ENCODE measurements at regions not wholly inside any gene's neighbourhood (a gene's known extent, or its start where the extent isn't known, plus 50 kb on each side); places are given as distances from the start of the nearest gene placed in this dataset.
A peak's percentile ranks its signal among the peaks of the same experiment; 100 is the strongest.

- ATAC-seq (no peak), DNase-seq (no peak)
- intact Hi-C loops (cut with micrococcal nuclease), result no loop called here
Observed at GRCh38 chr3:22922317-22922716, 280.8 kb upstream of the UBE2E2 start.

GRCh38 chr3:22923711-22924110, 279.4 kb upstream of the UBE2E2 start:
- DNase-seq (no peak), ATAC-seq (no peak)
- intact Hi-C loops (cut with micrococcal nuclease), result no loop called here

GRCh38 chr3:22928216-22929110, 274.7 kb upstream of the UBE2E2 start:
- DNase-seq, result peak; percentile 33
- peak; percentile 40 for ATAC-seq
- intact Hi-C loops (cut with micrococcal nuclease), result no loop called here

- intact Hi-C loops (cut with micrococcal nuclease), result no loop called here
- DNase-seq (no peak), ATAC-seq (peak; percentile 39)
Observed at GRCh38 chr3:22933051-22933840, 269.9 kb upstream of the UBE2E2 start.

- ATAC-seq, result peak; percentile 41
Observed at GRCh38 chr3:22933841-22934116, 269.3 kb upstream of the UBE2E2 start.

GRCh38 chr3:22935040-22935439, 268.1 kb upstream of the UBE2E2 start:
- intact Hi-C loops (cut with micrococcal nuclease), result no loop called here
- peak; percentile 67 for ATAC-seq
- DNase-seq, result no peak

More at GRCh38 chr3:22933841-22934116, 269.3 kb upstream of the UBE2E2 start:
- DNase-seq, result no peak
- intact Hi-C loops (cut with micrococcal nuclease), result no loop called here

GRCh38 chr3:22937536-22937935, 265.6 kb upstream of the UBE2E2 start:
- DNase-seq (no peak), ATAC-seq (no peak)
- intact Hi-C loops (cut with micrococcal nuclease), result no loop called here

GRCh38 chr3:22938739-22939138, 264.4 kb upstream of the UBE2E2 start:
- intact Hi-C loops (cut with micrococcal nuclease), result no loop called here
- no peak for ATAC-seq

GRCh38 chr3:22939349-22939748, 263.8 kb upstream of the UBE2E2 start:
- no peak for ATAC-seq
- no peak for DNase-seq
- intact Hi-C loops (cut with micrococcal nuclease), result no loop called here

More at GRCh38 chr3:22938739-22939138, 264.4 kb upstream of the UBE2E2 start:
- DNase-seq, result no peak

- intact Hi-C loops (cut with micrococcal nuclease), result no loop called here
- ATAC-seq (no peak), DNase-seq (no peak)
Observed at GRCh38 chr3:22940285-22940684, 262.8 kb upstream of the UBE2E2 start.

- no peak for ATAC-seq
- intact Hi-C loops (cut with micrococcal nuclease), result no loop called here
- DNase-seq, result no peak
Observed at GRCh38 chr3:22942981-22943380, 260.1 kb upstream of the UBE2E2 start.

- ATAC-seq (peak; percentile 17), DNase-seq (no peak)
- intact Hi-C loops (cut with micrococcal nuclease), result no loop called here
Observed at GRCh38 chr3:22947851-22948250, 255.3 kb upstream of the UBE2E2 start.

GRCh38 chr3:22951910-22952309, 251.2 kb upstream of the UBE2E2 start:
- intact Hi-C loops (cut with micrococcal nuclease), result loop anchor here (10.0 kb wide), 2 partner anchors 377 to 777 kb away; no protein-coding TSS in a partner anchor
- ATAC-seq (peak; percentile 92), DNase-seq (peak; percentile 40)

GRCh38 chr3:22952860-22953259, 250.3 kb upstream of the UBE2E2 start:
- intact Hi-C loops (cut with micrococcal nuclease), result loop anchor here (10.0 kb wide), 2 partner anchors 378 to 778 kb away; no protein-coding TSS in a partner anchor
- DNase-seq, result no peak
- ATAC-seq, result peak; percentile 57

- ATAC-seq (peak; percentile 25), DNase-seq (no peak)
- intact Hi-C loops (cut with micrococcal nuclease), result loop anchor here (10.0 kb wide), 2 partner anchors 385 to 785 kb away; no protein-coding TSS in a partner anchor
Observed at GRCh38 chr3:22959593-22959992, 243.5 kb upstream of the UBE2E2 start.

GRCh38 chr3:22960105-22960984, 242.8 kb upstream of the UBE2E2 start:
- DNase-seq, result peak; percentile 30
- ATAC-seq, result peak; percentile 44
- intact Hi-C loops (cut with micrococcal nuclease), result no loop called here

- DNase-seq (no peak), ATAC-seq (no peak)
- intact Hi-C loops (cut with micrococcal nuclease), result no loop called here
Observed at GRCh38 chr3:22962244-22962643, 240.9 kb upstream of the UBE2E2 start.

- ATAC-seq (no peak), DNase-seq (no peak)
- intact Hi-C loops (cut with micrococcal nuclease), result no loop called here
Observed at GRCh38 chr3:22966349-22966748, 236.8 kb upstream of the UBE2E2 start.

GRCh38 chr3:22969276-22969675, 233.9 kb upstream of the UBE2E2 start:
- ATAC-seq, result no peak
- intact Hi-C loops (cut with micrococcal nuclease), result no loop called here

More at GRCh38 chr3:22969276-22969675, 233.9 kb upstream of the UBE2E2 start:
- DNase-seq, result no peak
